Neural cell (in vitro differentiated cells): ENCODE measurements at regions not wholly inside any gene's neighbourhood (a gene's known extent, or its start where the extent isn't known, plus 50 kb on each side); places are given as distances from the start of the nearest gene placed in this dataset.

ENCODE experiments used
- H2AFZ ChIP-seq: fragments of 200-600, 300-800 bp; sonication (generic), shearing (Covaris generic); 2 replicates; pipeline ENCODE4 v1.6.0; 2014; ENCODE audit warnings: low read depth, mild to moderate bottlenecking, antibody characterized with exemption, low read length, moderate library complexity
- H3F3A ChIP-seq: fragments of 200-600 bp; shearing (Covaris generic); 2 replicates; pipeline ENCODE4 v1.6.1; 2016; ENCODE audit warnings: mild to moderate bottlenecking, moderate library complexity, mixed read lengths, antibody characterized with exemption, low read length; ENCODE audit not compliant: insufficient read depth, poor library complexity, severe bottlenecking
- H3K27ac ChIP-seq: fragments of 200-600, 300-800 bp; sonication (generic), shearing (Covaris generic); 2 replicates; pipeline ENCODE4 v1.5.1; 2014; ENCODE audit warnings: mild to moderate bottlenecking, low read length, moderate library complexity
- H3K27me3 ChIP-seq: fragments of 300-800, 200-600 bp; sonication (generic), shearing (Covaris generic); 2 replicates; pipeline ENCODE4 v1.6.0; 2014; ENCODE audit warnings: mild to moderate bottlenecking, low read depth, low read length, moderate library complexity; ENCODE audit not compliant: insufficient read depth
- H3K36me3 ChIP-seq: fragments of 300-800, 200-600 bp; sonication (generic), shearing (Covaris generic); 2 replicates; pipeline ENCODE4 v1.5.1; 2014; ENCODE audit warnings: mild to moderate bottlenecking, antibody characterized with exemption, low read length, moderate library complexity; ENCODE audit not compliant: insufficient read depth
- H3K4me2 ChIP-seq: fragments of 300-800, 200-600 bp; sonication (generic), shearing (Covaris generic); 2 replicates; pipeline ENCODE4 v1.6.0; 2014; ENCODE audit warnings: mild to moderate bottlenecking, low read length
- H3K4me3 ChIP-seq: fragments of 300-800, 200-600 bp; sonication (generic), shearing (Covaris generic); 2 replicates; pipeline ENCODE4 v1.5.1; 2014; ENCODE audit warnings: mild to moderate bottlenecking, low read length, moderate library complexity
- H3K79me2 ChIP-seq: fragments of 200-600 bp; shearing (Covaris generic); replicated peaks from 2 replicates; pipeline ENCODE4 v1.6.0; 2014; ENCODE audit warnings: mild to moderate bottlenecking, low read length, moderate library complexity; ENCODE audit not compliant: insufficient read depth
- H3K9ac ChIP-seq: fragments of 300-800, 200-600 bp; sonication (generic), shearing (Covaris generic); 2 replicates; pipeline ENCODE4 v1.6.1; 2016; ENCODE audit warnings: mild to moderate bottlenecking, low read length, mixed read lengths
- H3K9me2 ChIP-seq: fragments of 200-600 bp; shearing (Covaris generic); 2 replicates; pipeline ENCODE4 v1.6.1; 2016; ENCODE audit warnings: mild to moderate bottlenecking, low read length, mixed read lengths; ENCODE audit not compliant: insufficient read depth
- H3K9me3 ChIP-seq: fragments of 200-600, 300-800 bp; sonication (generic), shearing (Covaris generic); 2 replicates; pipeline ENCODE4 v1.6.1; 2016; ENCODE audit warnings: mild to moderate bottlenecking, mixed run types, low read length, moderate library complexity, mixed read lengths
- H4K20me1 ChIP-seq: fragments of 200-600 bp; shearing (Covaris generic); 2 replicates; pipeline ENCODE4 v1.6.1; 2016; ENCODE audit warnings: mild to moderate bottlenecking, mixed run types; ENCODE audit not compliant: insufficient read depth
- EP300 ChIP-seq: fragments of 450-650 bp; conservative IDR thresholded peaks from 2 replicates; pipeline ENCODE4 v1.6.1; 2014; ENCODE audit warnings: antibody characterized with exemption, mild to moderate bottlenecking, moderate library complexity; ENCODE audit not compliant: poor library complexity, severe bottlenecking
- EZH2 ChIP-seq: fragments of 200-600, 300-800 bp; shearing (Covaris generic), sonication (generic); IDR thresholded peaks from 2 replicates; pipeline ENCODE4 v1.6.1; 2014; ENCODE audit warnings: antibody characterized with exemption, low read length, borderline replicate concordance, mild to moderate bottlenecking; ENCODE audit not compliant: insufficient read depth, poor library complexity, severe bottlenecking
- MXI1 ChIP-seq: fragments of 450-650 bp; conservative IDR thresholded peaks from 2 replicates; pipeline ENCODE4 v1.6.1; 2014; ENCODE audit warnings: antibody characterized with exemption, mild to moderate bottlenecking; ENCODE audit not compliant: poor library complexity, severe bottlenecking
- POLR2AphosphoS5 ChIP-seq: IDR thresholded peaks from 2 replicates; pipeline ENCODE4 v1.6.1; 2012
- RAD21 ChIP-seq: fragments of 450-650 bp; conservative IDR thresholded peaks from 2 replicates; pipeline ENCODE4 v1.6.1; 2014; ENCODE audit warnings: antibody characterized with exemption, mild to moderate bottlenecking, moderate library complexity
- SMC3 ChIP-seq: fragments of 450-650 bp; conservative IDR thresholded peaks from 2 replicates; pipeline ENCODE4 v1.6.1; 2014; ENCODE audit warnings: antibody characterized with exemption, mild to moderate bottlenecking, moderate library complexity; ENCODE audit not compliant: poor library complexity
- TAF1 ChIP-seq: IDR thresholded peaks from 2 replicates; pipeline ENCODE4 v1.6.1; 2012; ENCODE audit warnings: low read depth
- TF ChIP-seq, protein P1 (sequence below): IDR thresholded peaks from 2 replicates; pipeline ENCODE4 v1.6.1; 2012; ENCODE audit warnings: borderline replicate concordance
- TF ChIP-seq, protein P2 (sequence below): fragments of 450-650 bp; IDR thresholded peaks from 2 replicates; pipeline ENCODE4 v1.5.1; 2014; ENCODE audit warnings: antibody characterized with exemption, mild to moderate bottlenecking, moderate library complexity; ENCODE audit not compliant: poor library complexity, severe bottlenecking

DNA sequence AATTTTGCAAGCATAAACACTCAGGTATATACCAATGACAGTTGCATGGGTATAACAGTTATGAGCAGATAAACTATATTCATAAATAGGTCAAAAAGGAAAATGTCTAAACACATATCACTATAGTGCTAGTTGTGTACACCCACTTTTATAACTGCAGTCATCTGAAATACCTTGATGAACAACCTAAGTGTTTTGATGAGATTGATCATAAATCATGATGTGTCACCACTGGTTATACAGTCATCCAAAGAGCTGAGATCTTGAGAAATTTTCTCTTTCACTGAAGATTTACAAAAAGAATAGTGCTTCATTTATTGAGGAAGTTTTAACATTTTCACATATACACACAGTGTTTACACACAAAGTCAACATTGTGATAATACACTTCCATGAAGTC lies 78.6 kb upstream of the SLC25A13 start:
- Histone ChIP-seq H3K27ac (no peak overlapping the region), H3K9me3 (no peaks in the 10 kb centered on the region), H3K27me3 (no peaks in the 10 kb centered on the region), H3K79me2 (no peaks in the 10 kb centered on the region), H3K4me2 (no peak overlapping the region), H3F3A (no peaks in the 10 kb centered on the region), H3K4me3 (no peak overlapping the region), H3K9me2 (no peaks in the 10 kb centered on the region), H3K36me3 (no peaks in the 10 kb centered on the region), H2AFZ (no peak overlapping the region), H4K20me1 (no peaks in the 10 kb centered on the region), H3K9ac (no peak overlapping the region)
- TF ChIP-seq EZH2: no peak
- no peak for TF ChIP-seq TAF1
- TF ChIP-seq, protein P1, sequence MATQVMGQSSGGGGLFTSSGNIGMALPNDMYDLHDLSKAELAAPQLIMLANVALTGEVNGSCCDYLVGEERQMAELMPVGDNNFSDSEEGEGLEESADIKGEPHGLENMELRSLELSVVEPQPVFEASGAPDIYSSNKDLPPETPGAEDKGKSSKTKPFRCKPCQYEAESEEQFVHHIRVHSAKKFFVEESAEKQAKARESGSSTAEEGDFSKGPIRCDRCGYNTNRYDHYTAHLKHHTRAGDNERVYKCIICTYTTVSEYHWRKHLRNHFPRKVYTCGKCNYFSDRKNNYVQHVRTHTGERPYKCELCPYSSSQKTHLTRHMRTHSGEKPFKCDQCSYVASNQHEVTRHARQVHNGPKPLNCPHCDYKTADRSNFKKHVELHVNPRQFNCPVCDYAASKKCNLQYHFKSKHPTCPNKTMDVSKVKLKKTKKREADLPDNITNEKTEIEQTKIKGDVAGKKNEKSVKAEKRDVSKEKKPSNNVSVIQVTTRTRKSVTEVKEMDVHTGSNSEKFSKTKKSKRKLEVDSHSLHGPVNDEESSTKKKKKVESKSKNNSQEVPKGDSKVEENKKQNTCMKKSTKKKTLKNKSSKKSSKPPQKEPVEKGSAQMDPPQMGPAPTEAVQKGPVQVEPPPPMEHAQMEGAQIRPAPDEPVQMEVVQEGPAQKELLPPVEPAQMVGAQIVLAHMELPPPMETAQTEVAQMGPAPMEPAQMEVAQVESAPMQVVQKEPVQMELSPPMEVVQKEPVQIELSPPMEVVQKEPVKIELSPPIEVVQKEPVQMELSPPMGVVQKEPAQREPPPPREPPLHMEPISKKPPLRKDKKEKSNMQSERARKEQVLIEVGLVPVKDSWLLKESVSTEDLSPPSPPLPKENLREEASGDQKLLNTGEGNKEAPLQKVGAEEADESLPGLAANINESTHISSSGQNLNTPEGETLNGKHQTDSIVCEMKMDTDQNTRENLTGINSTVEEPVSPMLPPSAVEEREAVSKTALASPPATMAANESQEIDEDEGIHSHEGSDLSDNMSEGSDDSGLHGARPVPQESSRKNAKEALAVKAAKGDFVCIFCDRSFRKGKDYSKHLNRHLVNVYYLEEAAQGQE: no peak
- no peak for TF ChIP-seq MXI1
- TF ChIP-seq POLR2AphosphoS5: no peak
- TF ChIP-seq EP300: no peak
- TF ChIP-seq RAD21: no peak
- no peak for TF ChIP-seq SMC3
- TF ChIP-seq, protein P2, sequence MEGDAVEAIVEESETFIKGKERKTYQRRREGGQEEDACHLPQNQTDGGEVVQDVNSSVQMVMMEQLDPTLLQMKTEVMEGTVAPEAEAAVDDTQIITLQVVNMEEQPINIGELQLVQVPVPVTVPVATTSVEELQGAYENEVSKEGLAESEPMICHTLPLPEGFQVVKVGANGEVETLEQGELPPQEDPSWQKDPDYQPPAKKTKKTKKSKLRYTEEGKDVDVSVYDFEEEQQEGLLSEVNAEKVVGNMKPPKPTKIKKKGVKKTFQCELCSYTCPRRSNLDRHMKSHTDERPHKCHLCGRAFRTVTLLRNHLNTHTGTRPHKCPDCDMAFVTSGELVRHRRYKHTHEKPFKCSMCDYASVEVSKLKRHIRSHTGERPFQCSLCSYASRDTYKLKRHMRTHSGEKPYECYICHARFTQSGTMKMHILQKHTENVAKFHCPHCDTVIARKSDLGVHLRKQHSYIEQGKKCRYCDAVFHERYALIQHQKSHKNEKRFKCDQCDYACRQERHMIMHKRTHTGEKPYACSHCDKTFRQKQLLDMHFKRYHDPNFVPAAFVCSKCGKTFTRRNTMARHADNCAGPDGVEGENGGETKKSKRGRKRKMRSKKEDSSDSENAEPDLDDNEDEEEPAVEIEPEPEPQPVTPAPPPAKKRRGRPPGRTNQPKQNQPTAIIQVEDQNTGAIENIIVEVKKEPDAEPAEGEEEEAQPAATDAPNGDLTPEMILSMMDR: no peak

DNA sequence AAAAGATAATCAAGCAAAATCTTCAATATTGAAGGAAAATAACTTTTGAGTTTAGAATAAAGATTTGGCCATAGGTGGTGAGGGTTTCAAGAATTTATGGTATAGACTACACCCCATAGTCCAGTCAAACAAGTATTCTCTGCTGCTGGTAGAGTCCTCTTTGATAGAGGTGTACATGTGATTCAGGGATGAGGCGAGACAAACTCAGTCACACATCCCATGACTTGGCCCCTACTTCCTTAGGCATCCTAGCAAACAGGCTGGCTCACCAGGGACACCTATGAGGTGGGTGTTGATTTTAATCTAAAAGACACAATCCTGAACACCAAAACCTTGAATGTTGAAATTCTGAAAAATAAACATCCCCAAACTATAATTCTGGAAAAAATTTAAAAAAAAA lies 78.1 kb upstream of the SLC25A13 start:
- H2AFZ ChIP-seq: no peak overlapping the region
- H3K4me2 ChIP-seq: no peak overlapping the region
- H3K4me3 ChIP-seq: no peak overlapping the region
- H3K27ac ChIP-seq: no peak overlapping the region
- H3F3A ChIP-seq: no peaks in the 10 kb centered on the region
- no peaks in the 10 kb centered on the region for H3K27me3 ChIP-seq
- no peak overlapping the region for H3K9ac ChIP-seq
- TF ChIP-seq, protein P2: no peak
- no peak for TF ChIP-seq TAF1
- no peak for TF ChIP-seq SMC3
- no peak for TF ChIP-seq MXI1
- TF ChIP-seq RAD21: no peak
- no peak for TF ChIP-seq EP300
- no peak for TF ChIP-seq EZH2
- no peak for TF ChIP-seq POLR2AphosphoS5
- TF ChIP-seq, protein P1: no peak
- H3K79me2 ChIP-seq: no peaks in the 10 kb centered on the region
- H3K9me2 ChIP-seq: no peaks in the 10 kb centered on the region
- no peaks in the 10 kb centered on the region for H4K20me1 ChIP-seq
- H3K9me3 ChIP-seq: no peaks in the 10 kb centered on the region
- no peaks in the 10 kb centered on the region for H3K36me3 ChIP-seq
